ENCODE measurements at regions not wholly inside any gene's neighbourhood (a gene's known extent, or its start where the extent isn't known, plus 50 kb on each side); places are given as distances from the start of the nearest gene placed in this dataset.

- H3K4me3 ChIP-seq = no peak overlapping the region
- DNase-seq = no peak
- no peaks in the 10 kb centered on the region for H3K36me3 ChIP-seq
- no peak overlapping the region for H3K27ac ChIP-seq (replicated peaks)
- intact Hi-C loops (cut with micrococcal nuclease) = no loop called here
- no peaks in the 10 kb centered on the region for H3K9me3 ChIP-seq (replicated peaks)
- no peaks in the 10 kb centered on the region for H3K4me1 ChIP-seq
- H3K27me3 ChIP-seq (ENCODE audit: low read depth) = peaks cover 20% of the 10 kb centered on the region
- no peak for TF ChIP-seq CTCF (IDR thresholded peaks at IDR 0.05; ENCODE audit: borderline replicate concordance)
Observed at GRCh38 chr20:56724241-56724757, 95.2 kb downstream of the TFAP2C start.

- H3K4me1 ChIP-seq = no peaks in the 10 kb centered on the region
- no peak for TF ChIP-seq CTCF (IDR thresholded peaks at IDR 0.05; ENCODE audit: borderline replicate concordance)
- no peak overlapping the region for H3K4me3 ChIP-seq
- no peak for DNase-seq
- H3K27ac ChIP-seq (replicated peaks) = no peak overlapping the region
- H3K9me3 ChIP-seq (replicated peaks) = no peaks in the 10 kb centered on the region
- intact Hi-C loops (cut with micrococcal nuclease) = no loop called here
- no peaks in the 10 kb centered on the region for H3K36me3 ChIP-seq
- H3K27me3 ChIP-seq (ENCODE audit: low read depth) = peaks cover 48% of the 10 kb centered on the region
Observed at GRCh38 chr20:56730003-56730402, 100.9 kb downstream of the TFAP2C start.

GRCh38 chr20:56730996-56731395 lies 101.9 kb downstream of the TFAP2C start:
- DNase-seq = no peak
- peaks cover 58% of the 10 kb centered on the region for H3K27me3 ChIP-seq (ENCODE audit: low read depth)

GRCh38 chr20:56731476-56731875 lies 102.4 kb downstream of the TFAP2C start:
- no peak for TF ChIP-seq CTCF (IDR thresholded peaks at IDR 0.05; ENCODE audit: borderline replicate concordance)
- no peak for DNase-seq
- Histone ChIP-seq H3K36me3 (no peaks in the 10 kb centered on the region), H3K4me1 (no peaks in the 10 kb centered on the region), H3K27ac (replicated peaks) (no peak overlapping the region), H3K27me3 (ENCODE audit: low read depth) (peaks cover 58% of the 10 kb centered on the region), H3K4me3 (no peak overlapping the region), H3K9me3 (replicated peaks) (no peaks in the 10 kb centered on the region)
- intact Hi-C loops (cut with micrococcal nuclease) = no loop called here

More at GRCh38 chr20:56730996-56731395, 101.9 kb downstream of the TFAP2C start:
- Histone ChIP-seq H3K36me3 (no peaks in the 10 kb centered on the region), H3K9me3 (replicated peaks) (no peaks in the 10 kb centered on the region), H3K27ac (replicated peaks) (no peak overlapping the region), H3K4me3 (no peak overlapping the region), H3K4me1 (no peaks in the 10 kb centered on the region)
- intact Hi-C loops (cut with micrococcal nuclease) = no loop called here
- no peak for TF ChIP-seq CTCF (IDR thresholded peaks at IDR 0.05; ENCODE audit: borderline replicate concordance)

GRCh38 chr20:56733967-56734366 lies 104.9 kb downstream of the TFAP2C start:
- Histone ChIP-seq H3K36me3 (no peaks in the 10 kb centered on the region), H3K4me1 (no peaks in the 10 kb centered on the region), H3K27ac (replicated peaks) (no peak overlapping the region), H3K4me3 (no peak overlapping the region), H3K9me3 (replicated peaks) (no peaks in the 10 kb centered on the region), H3K27me3 (ENCODE audit: low read depth) (peaks cover 73% of the 10 kb centered on the region)
- TF ChIP-seq CTCF (IDR thresholded peaks at IDR 0.05; ENCODE audit: borderline replicate concordance) = no peak
- intact Hi-C loops (cut with micrococcal nuclease) = no loop called here
- DNase-seq = no peak
